GM20000 (cell line): ENCODE measurements at regions not wholly inside any gene's neighbourhood (a gene's known extent, or its start where the extent isn't known, plus 50 kb on each side); places are given as distances from the start of the nearest gene placed in this dataset.

Experiments
- DNase-seq: peaks from one replicate; pipeline ENCODE4 v3.0.0; 2012; ENCODE audit warnings: low spot score
- TF ChIP-seq, protein P1 (sequence below): IDR thresholded peaks from 2 replicates; pipeline ENCODE4 v1.5.1; 2012; ENCODE audit warnings: mild to moderate bottlenecking, control low read depth; ENCODE audit errors: extremely low read depth, missing control alignments

- TF ChIP-seq, protein P1, sequence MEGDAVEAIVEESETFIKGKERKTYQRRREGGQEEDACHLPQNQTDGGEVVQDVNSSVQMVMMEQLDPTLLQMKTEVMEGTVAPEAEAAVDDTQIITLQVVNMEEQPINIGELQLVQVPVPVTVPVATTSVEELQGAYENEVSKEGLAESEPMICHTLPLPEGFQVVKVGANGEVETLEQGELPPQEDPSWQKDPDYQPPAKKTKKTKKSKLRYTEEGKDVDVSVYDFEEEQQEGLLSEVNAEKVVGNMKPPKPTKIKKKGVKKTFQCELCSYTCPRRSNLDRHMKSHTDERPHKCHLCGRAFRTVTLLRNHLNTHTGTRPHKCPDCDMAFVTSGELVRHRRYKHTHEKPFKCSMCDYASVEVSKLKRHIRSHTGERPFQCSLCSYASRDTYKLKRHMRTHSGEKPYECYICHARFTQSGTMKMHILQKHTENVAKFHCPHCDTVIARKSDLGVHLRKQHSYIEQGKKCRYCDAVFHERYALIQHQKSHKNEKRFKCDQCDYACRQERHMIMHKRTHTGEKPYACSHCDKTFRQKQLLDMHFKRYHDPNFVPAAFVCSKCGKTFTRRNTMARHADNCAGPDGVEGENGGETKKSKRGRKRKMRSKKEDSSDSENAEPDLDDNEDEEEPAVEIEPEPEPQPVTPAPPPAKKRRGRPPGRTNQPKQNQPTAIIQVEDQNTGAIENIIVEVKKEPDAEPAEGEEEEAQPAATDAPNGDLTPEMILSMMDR = no peak
- no peak for DNase-seq
Measured at GRCh38 chr6:141445928-141446628, 686.6 kb upstream of the GJE1 start.

- TF ChIP-seq, protein P1 = no peak
- no peak for DNase-seq
Measured at GRCh38 chr6:141443668-141444289, 688.9 kb upstream of the GJE1 start.

- no peak for DNase-seq
- TF ChIP-seq, protein P1 = no peak
Measured at GRCh38 chr6:141443032-141443431, 689.7 kb upstream of the GJE1 start.

- TF ChIP-seq, protein P1 = no peak
- DNase-seq = no peak
Measured at GRCh38 chr6:141439513-141439912, 693.2 kb upstream of the GJE1 start.

- no peak for DNase-seq
- TF ChIP-seq, protein P1 = no peak
Measured at GRCh38 chr6:141437685-141438084, 695.0 kb upstream of the GJE1 start.

- TF ChIP-seq, protein P1 = no peak
- no peak for DNase-seq
Measured at GRCh38 chr6:141437011-141437410, 695.7 kb upstream of the GJE1 start.

DNA sequence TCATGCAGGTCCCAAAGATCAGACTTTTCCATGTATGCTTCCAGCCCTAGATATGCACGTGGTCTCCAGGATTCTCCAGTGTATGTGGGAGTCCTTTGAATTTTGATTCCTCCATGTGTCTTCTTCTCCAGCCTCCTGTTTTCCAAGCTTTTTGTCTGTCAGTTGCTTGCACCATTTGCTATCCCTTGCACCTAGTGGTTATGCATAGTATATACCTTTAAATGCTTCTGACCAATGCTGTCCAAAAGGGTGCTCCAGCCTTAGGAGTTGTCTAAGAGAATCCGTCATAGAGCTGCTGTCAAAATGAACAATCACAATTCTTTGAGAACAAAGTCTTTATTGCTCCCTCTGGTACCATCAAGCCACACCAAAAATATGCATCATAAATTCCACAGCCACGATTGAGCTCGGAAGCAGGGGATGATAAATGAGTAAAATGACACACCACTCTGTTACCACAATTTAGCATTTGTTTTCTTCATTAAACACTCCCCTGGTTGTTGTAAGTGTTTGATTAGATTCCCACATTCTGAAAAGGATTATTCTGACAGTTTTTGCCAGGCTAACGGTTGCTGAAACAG, 706.2 kb upstream of the GJE1 start:
- TF ChIP-seq, protein P1 = no peak
- DNase-seq = no peak
